H1 (cell line): ENCODE measurements at regions not wholly inside any gene's neighbourhood (a gene's known extent, or its start where the extent isn't known, plus 50 kb on each side); places are given as distances from the start of the nearest gene placed in this dataset.
A peak's percentile ranks its signal among the peaks of the same experiment; 100 is the strongest.

Experiments used
- CHD1 ChIP-seq: IDR thresholded peaks from 2 replicates; pipeline ENCODE4 v1.6.1; 2012; ENCODE audit warnings: low read depth, low read length, improper control_type of control experiment
- CREB1 ChIP-seq: IDR thresholded peaks from 2 replicates; pipeline ENCODE4 v1.6.1; 2012; ENCODE audit warnings: inconsistent platforms
- EZH2 ChIP-seq: fragments of 200-600 bp; sonication (generic); IDR thresholded peaks from 2 replicates; pipeline ENCODE4 v1.7.1; 2012; ENCODE audit warnings: low read depth, mild to moderate bottlenecking, moderate library complexity, low read length, inconsistent platforms; ENCODE audit not compliant: severe bottlenecking
- POLR2A ChIP-seq, 2 experiments: IDR thresholded peaks; 1 replicate in 1 of 2; 2 replicates in 1 of 2; pipeline ENCODE4 v1.6.1; 2011; ENCODE audit warnings: low read depth in 2 of 2, low read length in 2 of 2, mild to moderate bottlenecking in 2 of 2; ENCODE audit errors: control extremely low read depth in 1 of 2
- RFX5 ChIP-seq: IDR thresholded peaks from 2 replicates; pipeline ENCODE4 v1.6.1; 2011; ENCODE audit warnings: low read depth, low read length, improper control_type of control experiment, borderline replicate concordance
- SIRT6 ChIP-seq: IDR thresholded peaks from one replicate; pipeline ENCODE4 v1.7.1; 2012; ENCODE audit warnings: low read length, inconsistent platforms
- SIX5 ChIP-seq: IDR thresholded peaks from 2 replicates; pipeline ENCODE4 v1.6.1; 2011; ENCODE audit warnings: mild to moderate bottlenecking, low read depth, low read length
- ZNF274 ChIP-seq: IDR thresholded peaks from 2 replicates; pipeline ENCODE4 v1.7.0; 2012; ENCODE audit warnings: low read length, borderline replicate concordance; ENCODE audit errors: extremely low read depth
- TF ChIP-seq, protein P1 (sequence below), 3 experiments: IDR thresholded peaks; 1 replicate in 2 of 3; 2 replicates in 1 of 3; pipeline versions ENCODE4 v1.5.1 to v1.6.1; 2011; ENCODE audit warnings: low read length in 3 of 3, mild to moderate bottlenecking in 3 of 3, inconsistent platforms in 2 of 3, low read depth in 1 of 3, moderate library complexity in 1 of 3; ENCODE audit not compliant: insufficient read depth in 1 of 3; ENCODE audit errors: control extremely low read depth in 1 of 3

DNA sequence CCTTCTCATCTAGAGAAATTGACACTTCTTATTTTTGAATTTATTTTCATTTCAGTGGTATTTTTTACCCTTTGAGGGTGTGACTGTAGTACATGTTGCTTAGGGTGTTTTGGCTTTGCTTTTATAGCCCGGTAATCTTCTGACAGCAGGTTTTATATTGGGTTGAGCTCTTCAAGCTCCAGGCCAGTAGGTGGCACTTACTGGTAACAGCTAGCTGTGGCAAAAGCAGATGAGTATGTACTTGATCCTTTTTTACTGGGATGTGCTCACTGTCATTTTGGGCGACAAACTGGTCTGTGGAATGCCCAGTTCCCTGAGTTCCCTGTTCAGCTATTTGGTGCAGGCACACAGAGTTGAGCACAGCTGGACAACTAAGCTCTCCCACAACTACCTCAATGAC lies 916.2 kb upstream of the B3GALT2 start:
- TF ChIP-seq, protein P1, sequence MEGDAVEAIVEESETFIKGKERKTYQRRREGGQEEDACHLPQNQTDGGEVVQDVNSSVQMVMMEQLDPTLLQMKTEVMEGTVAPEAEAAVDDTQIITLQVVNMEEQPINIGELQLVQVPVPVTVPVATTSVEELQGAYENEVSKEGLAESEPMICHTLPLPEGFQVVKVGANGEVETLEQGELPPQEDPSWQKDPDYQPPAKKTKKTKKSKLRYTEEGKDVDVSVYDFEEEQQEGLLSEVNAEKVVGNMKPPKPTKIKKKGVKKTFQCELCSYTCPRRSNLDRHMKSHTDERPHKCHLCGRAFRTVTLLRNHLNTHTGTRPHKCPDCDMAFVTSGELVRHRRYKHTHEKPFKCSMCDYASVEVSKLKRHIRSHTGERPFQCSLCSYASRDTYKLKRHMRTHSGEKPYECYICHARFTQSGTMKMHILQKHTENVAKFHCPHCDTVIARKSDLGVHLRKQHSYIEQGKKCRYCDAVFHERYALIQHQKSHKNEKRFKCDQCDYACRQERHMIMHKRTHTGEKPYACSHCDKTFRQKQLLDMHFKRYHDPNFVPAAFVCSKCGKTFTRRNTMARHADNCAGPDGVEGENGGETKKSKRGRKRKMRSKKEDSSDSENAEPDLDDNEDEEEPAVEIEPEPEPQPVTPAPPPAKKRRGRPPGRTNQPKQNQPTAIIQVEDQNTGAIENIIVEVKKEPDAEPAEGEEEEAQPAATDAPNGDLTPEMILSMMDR (IDR thresholded peaks at IDR 0.05; ENCODE audit: control extremely low read depth in 1 of 3, insufficient read depth in 1 of 3, low read depth in 1 of 3, low read length in 3 of 3): peak in 2 of 3 experiments; percentile 38 to 52; a peak in 3 of 4 replicates
- TF ChIP-seq EZH2: no peak
- TF ChIP-seq SIX5: no peak
- TF ChIP-seq CHD1: no peak
- no peak for TF ChIP-seq SIRT6
- no peak for TF ChIP-seq CREB1
- TF ChIP-seq POLR2A (IDR thresholded peaks at IDR 0.05; ENCODE audit: control extremely low read depth in 1 of 2, low read depth in 2 of 2, low read length in 2 of 2): no peak
- no peak for TF ChIP-seq RFX5
- no peak for TF ChIP-seq ZNF274
